ENCODE measurements at regions not wholly inside any gene's neighbourhood (a gene's known extent, or its start where the extent isn't known, plus 50 kb on each side); places are given as distances from the start of the nearest gene placed in this dataset.
A peak's percentile ranks its signal among the peaks of the same experiment; 100 is the strongest.
"Not testable (repeated sequence)": the region's sequence is repeated elsewhere in the genome, so short reads cannot be mapped to it uniquely, and the experiment has no call there.

- no peak overlapping the region for H3K4me3 ChIP-seq
- intact Hi-C loops (cut with DNase I) = no loop called here
- H3K4me1 ChIP-seq = peaks cover 11 to 20% (median 17%) of the 10 kb centered on the region in 3 donors
- no peak for TF ChIP-seq CTCF (IDR thresholded peaks at IDR 0.05)
- no peaks in the 10 kb centered on the region for H3K9me3 ChIP-seq
- FAIRE-seq (no peak), DNase-seq (no peak), ATAC-seq (no peak)
- WGBS, 2 donors = 89 to 94% methylated on average over 2 of the region's 2 CpGs
- no peak overlapping the region for H3K27ac ChIP-seq
- H3K27me3 ChIP-seq = no peaks in the 10 kb centered on the region
- H3K36me3 ChIP-seq = no peaks in the 10 kb centered on the region
Observed at GRCh38 chr1:192907545-192908243, 98.9 kb downstream of the RGS2 start.

- 93 to 97% methylated on average over 18 of the region's 18 CpGs for WGBS, 2 donors
- intact Hi-C loops (cut with DNase I) = loop anchor here in 1 of 3 donors (5.0 kb wide), 1 partner anchor 95 kb away; no protein-coding TSS in a partner anchor
- not testable (repeated sequence) for H3K4me3 ChIP-seq, DNase-seq, H3K27me3 ChIP-seq, H3K9me3 ChIP-seq, FAIRE-seq, H3K4me1 ChIP-seq, H3K27ac ChIP-seq, ATAC-seq, H3K36me3 ChIP-seq
Observed at GRCh38 chr1:192911896-192912656, 103.2 kb downstream of the RGS2 start.

GRCh38 chr1:192913683-192914082 lies 104.8 kb downstream of the RGS2 start:
- 64 to 80% methylated on average over 3 of the region's 3 CpGs for WGBS, 2 donors
- Histone ChIP-seq H3K27ac (no peak overlapping the region), H3K27me3 (no peaks in the 10 kb centered on the region), H3K4me3 (no peak overlapping the region), H3K4me1 (peaks cover 3 to 8% (median 5%) of the 10 kb centered on the region in 3 donors), H3K9me3 (no peaks in the 10 kb centered on the region), H3K36me3 (no peaks in the 10 kb centered on the region)
- peak in 2 of 6 donors; percentile 45 for DNase-seq
- no peak for TF ChIP-seq CTCF (IDR thresholded peaks at IDR 0.05)
- no peak for FAIRE-seq
- intact Hi-C loops (cut with DNase I) = loop anchor here in 1 of 3 donors (5.0 kb wide), 1 partner anchor 96 kb away; no protein-coding TSS in a partner anchor
- no peak for ATAC-seq

GRCh38 chr1:192914092-192914491 lies 105.3 kb downstream of the RGS2 start:
- Histone ChIP-seq H3K4me1 (peaks cover 3 to 8% (median 5%) of the 10 kb centered on the region in 3 donors), H3K36me3 (no peaks in the 10 kb centered on the region), H3K27ac (no peak overlapping the region), H3K27me3 (no peaks in the 10 kb centered on the region), H3K9me3 (no peaks in the 10 kb centered on the region), H3K4me3 (no peak overlapping the region)
- TF ChIP-seq CTCF (IDR thresholded peaks at IDR 0.05) = no peak
- ATAC-seq (no peak), DNase-seq (no peak), FAIRE-seq (no peak)
- WGBS, 2 donors = 49 to 59% methylated on average over 1 of the region's 1 CpG
- intact Hi-C loops (cut with DNase I) = loop anchor here in 1 of 3 donors (5.0 kb wide), 1 partner anchor 97 kb away; no protein-coding TSS in a partner anchor

GRCh38 chr1:192914696-192915095 lies 105.9 kb downstream of the RGS2 start:
- no peaks in the 10 kb centered on the region for H3K27me3 ChIP-seq
- FAIRE-seq (no peak), ATAC-seq (peak; percentile 43 to 63 (median 52)), DNase-seq (no peak)
- H3K4me1 ChIP-seq = peaks cover 3 to 8% (median 5%) of the 10 kb centered on the region in 3 donors
- no peak overlapping the region for H3K27ac ChIP-seq
- H3K4me3 ChIP-seq = no peak overlapping the region
- H3K36me3 ChIP-seq = no peaks in the 10 kb centered on the region
- TF ChIP-seq CTCF (IDR thresholded peaks at IDR 0.05) = no peak
- intact Hi-C loops (cut with DNase I) = loop anchor here in 1 of 3 donors (5.0 kb wide), 1 partner anchor 97 kb away; no protein-coding TSS in a partner anchor
- WGBS, 2 donors = 76 to 78% methylated on average over 2 of the region's 2 CpGs
- H3K9me3 ChIP-seq = no peaks in the 10 kb centered on the region

All from pancreas (tissue), 10 donors.